AG04450 (cell line): ENCODE measurements at regions not wholly inside any gene's neighbourhood (a gene's known extent, or its start where the extent isn't known, plus 50 kb on each side); places are given as distances from the start of the nearest gene placed in this dataset.

Experiments
- CTCF ChIA-PET: fragments of 300-600, 350-600 bp; formaldehyde crosslinking; extraction: SDS; loops from one replicate; lab custom pipeline; 2022; ENCODE audit warnings: antibody characterized with exemption, inconsistent platforms; lab: Charles Lee
- POLR2A ChIA-PET: fragments of 350-600 bp; formaldehyde crosslinking; extraction: SDS; loops from one replicate; lab custom pipeline; 2021; ENCODE audit warnings: antibody characterized with exemption, inconsistent platforms; lab: Yijun Ruan, JAX
- DNase-seq: peaks from one replicate; pipeline ENCODE4 v3.0.0-alpha.2; 2011; ENCODE audit warnings: low read depth, low spot score
- H3K27ac ChIP-seq: one replicate; pipeline ENCODE4 v1.5.1; 2012; ENCODE audit warnings: low read depth, low read length, control low read depth
- H3K27me3 ChIP-seq: one replicate; pipeline ENCODE4 v1.6.0; 2012; ENCODE audit warnings: low read length; ENCODE audit not compliant: control insufficient read depth, insufficient read depth
- H3K4me3 ChIP-seq: 2 replicates; pipeline ENCODE4 v1.5.1; 2011; ENCODE audit warnings: mild to moderate bottlenecking, low read depth, low read length, control low read depth
- H3K9me3 ChIP-seq: 2 replicates; pipeline ENCODE4 v1.5.1; 2012; ENCODE audit warnings: low read length; ENCODE audit not compliant: control insufficient read depth, insufficient read depth
- TF ChIP-seq, protein P1 (sequence below): IDR thresholded peaks from 2 replicates; pipeline ENCODE4 v1.5.1; 2011; ENCODE audit warnings: low read depth, low read length, control low read depth, inconsistent platforms

DNA sequence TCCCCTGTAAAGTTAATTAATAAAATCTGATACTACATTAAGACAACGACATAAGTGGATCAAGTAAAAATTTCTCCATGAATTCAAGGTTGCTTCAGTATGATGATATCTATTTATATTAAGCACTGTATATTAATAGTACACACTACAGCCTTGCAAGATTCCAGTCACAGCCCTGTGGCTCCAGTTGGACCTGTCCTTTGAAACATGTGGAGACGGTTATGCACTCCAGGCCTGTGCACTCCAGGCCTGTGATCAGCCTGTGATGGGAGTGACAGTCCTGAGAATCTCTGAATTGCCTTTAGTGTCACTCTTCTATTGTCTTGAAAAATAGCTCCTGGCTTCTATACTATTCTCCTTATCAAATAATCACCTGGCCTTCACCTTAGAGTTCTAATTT is 981.1 kb upstream of the AGA start:
- ChIA-PET CTCF (no interaction called here), POLR2A (no interaction called here)
- TF ChIP-seq, protein P1, sequence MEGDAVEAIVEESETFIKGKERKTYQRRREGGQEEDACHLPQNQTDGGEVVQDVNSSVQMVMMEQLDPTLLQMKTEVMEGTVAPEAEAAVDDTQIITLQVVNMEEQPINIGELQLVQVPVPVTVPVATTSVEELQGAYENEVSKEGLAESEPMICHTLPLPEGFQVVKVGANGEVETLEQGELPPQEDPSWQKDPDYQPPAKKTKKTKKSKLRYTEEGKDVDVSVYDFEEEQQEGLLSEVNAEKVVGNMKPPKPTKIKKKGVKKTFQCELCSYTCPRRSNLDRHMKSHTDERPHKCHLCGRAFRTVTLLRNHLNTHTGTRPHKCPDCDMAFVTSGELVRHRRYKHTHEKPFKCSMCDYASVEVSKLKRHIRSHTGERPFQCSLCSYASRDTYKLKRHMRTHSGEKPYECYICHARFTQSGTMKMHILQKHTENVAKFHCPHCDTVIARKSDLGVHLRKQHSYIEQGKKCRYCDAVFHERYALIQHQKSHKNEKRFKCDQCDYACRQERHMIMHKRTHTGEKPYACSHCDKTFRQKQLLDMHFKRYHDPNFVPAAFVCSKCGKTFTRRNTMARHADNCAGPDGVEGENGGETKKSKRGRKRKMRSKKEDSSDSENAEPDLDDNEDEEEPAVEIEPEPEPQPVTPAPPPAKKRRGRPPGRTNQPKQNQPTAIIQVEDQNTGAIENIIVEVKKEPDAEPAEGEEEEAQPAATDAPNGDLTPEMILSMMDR, result no peak
- Histone ChIP-seq H3K9me3 (no peaks in the 10 kb centered on the region), H3K27ac (no peak overlapping the region), H3K4me3 (no peak overlapping the region), H3K27me3 (no peaks in the 10 kb centered on the region)
- DNase-seq, result no peak

DNA sequence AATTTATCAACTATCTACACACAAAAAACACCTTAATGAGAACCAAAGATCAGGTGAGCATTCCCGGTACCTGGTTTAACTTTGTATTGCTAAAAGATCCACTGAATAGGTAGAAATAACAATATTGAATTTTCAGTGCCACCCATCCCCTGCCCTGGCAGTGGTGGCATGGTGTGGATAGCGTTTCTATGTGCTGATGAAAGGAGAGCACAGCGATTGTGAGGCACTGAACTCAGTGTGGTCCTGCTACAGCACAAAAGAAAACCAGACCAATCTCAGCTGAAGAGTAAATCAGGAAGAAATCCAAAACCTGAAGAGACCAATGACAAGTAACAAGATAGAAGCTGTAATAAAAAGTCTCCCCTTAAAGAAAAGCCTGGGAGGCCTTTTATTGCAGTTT is 984.6 kb upstream of the AGA start:
- ChIA-PET POLR2A (no interaction called here), CTCF (interaction anchor here (0.6 kb wide), 1 partner anchor 688 kb away, joined by 4 read pairs; no protein-coding TSS in a partner anchor)
- Histone ChIP-seq H3K27ac (no peak overlapping the region), H3K4me3 (no peak overlapping the region), H3K27me3 (no peaks in the 10 kb centered on the region), H3K9me3 (no peaks in the 10 kb centered on the region)
- TF ChIP-seq, protein P1, result no peak
- no peak for DNase-seq

DNA sequence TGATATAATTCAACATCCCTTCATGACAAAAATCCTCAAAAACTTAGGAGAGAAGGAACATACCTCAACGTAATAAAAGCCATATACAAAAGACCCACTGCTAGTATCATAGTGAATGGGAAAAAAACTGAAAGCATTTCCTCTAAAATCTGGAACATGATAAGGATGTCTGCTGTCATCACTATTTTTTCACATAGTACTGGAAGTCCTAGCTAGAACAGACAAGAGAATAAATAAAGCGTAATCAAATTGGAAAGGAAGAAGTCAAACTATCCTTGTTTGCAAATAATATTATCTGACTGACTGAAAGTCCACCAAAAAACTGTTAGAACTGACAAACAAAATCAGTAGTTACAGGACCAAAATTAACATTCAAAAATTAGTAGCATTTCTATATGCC is 985.4 kb upstream of the AGA start:
- Histone ChIP-seq H3K27me3 (no peaks in the 10 kb centered on the region), H3K4me3 (no peak overlapping the region), H3K27ac (no peak overlapping the region), H3K9me3 (no peaks in the 10 kb centered on the region)
- POLR2A ChIA-PET, result no interaction called here
- CTCF ChIA-PET, result interaction anchor here (0.6 kb wide), 1 partner anchor 689 kb away, joined by 4 read pairs; no protein-coding TSS in a partner anchor
- DNase-seq, result no peak
- TF ChIP-seq, protein P1, result no peak

DNA sequence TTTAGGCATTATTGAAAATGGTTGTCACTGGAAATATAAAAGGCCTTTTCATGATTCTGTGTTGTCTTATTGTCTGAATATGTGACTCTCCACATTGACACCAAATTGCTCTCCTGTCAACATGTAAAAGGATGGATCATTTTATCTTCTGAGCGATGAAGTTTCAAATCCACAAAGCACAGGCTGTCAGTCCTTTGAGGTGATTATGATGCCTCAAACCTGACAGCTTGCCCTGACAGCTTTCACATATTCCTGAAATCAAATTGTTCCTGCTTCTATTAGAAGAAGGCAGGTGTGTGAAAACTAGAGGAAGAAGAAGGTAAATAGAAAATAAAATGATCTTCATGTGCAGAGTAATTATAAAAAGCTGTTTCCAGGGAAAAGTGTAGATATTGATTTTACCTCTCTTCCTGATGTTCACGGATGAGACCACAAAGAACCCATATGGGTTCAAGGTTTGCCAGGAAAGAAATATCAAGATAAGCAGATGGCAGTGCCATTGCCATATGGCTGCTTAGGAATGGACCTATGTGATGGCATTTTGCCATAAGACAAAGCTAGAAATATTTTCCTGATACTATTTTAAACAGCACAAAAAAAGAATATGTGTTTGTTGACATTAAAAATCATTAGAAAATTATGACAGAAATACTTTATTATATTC is 1006.3 kb upstream of the AGA start:
- DNase-seq, result no peak
- CTCF ChIA-PET, result no interaction called here
- Histone ChIP-seq H3K4me3 (no peak overlapping the region), H3K9me3 (peaks cover 5% of the 10 kb centered on the region; the same call in 1 of the 2 replicates), H3K27ac (no peak overlapping the region), H3K27me3 (no peaks in the 10 kb centered on the region)
- POLR2A ChIA-PET, result no interaction called here
- TF ChIP-seq, protein P1, result no peak

DNA sequence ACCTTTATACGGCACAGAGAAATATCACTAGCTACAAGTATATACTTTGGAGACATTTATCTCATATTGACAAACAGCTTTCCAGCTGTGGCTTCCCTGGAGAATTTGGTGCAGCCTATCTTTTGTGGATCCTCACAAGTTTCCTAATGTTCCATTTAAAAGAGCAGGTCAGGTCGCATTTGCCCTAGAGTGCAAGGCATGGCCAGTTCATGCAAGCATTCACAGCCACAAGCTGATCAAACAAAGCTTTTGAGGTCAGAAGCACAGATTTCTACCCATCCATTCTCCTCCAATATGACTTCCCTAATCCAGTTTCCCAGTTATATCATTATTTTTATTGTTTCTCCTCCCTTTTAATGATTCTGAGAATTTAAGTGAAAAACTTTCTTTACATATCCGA is 1008.4 kb upstream of the AGA start:
- Histone ChIP-seq H3K9me3 (peaks cover 5% of the 10 kb centered on the region; the same call in 1 of the 2 replicates), H3K27ac (no peak overlapping the region), H3K27me3 (no peaks in the 10 kb centered on the region), H3K4me3 (no peak overlapping the region)
- CTCF ChIA-PET, result no interaction called here
- POLR2A ChIA-PET, result no interaction called here
- no peak for DNase-seq
- TF ChIP-seq, protein P1, result no peak
